GM12873 (cell line): ENCODE measurements at regions not wholly inside any gene's neighbourhood (a gene's known extent, or its start where the extent isn't known, plus 50 kb on each side); places are given as distances from the start of the nearest gene placed in this dataset.

Experiments used
- TF ChIP-seq, protein P1 (sequence below): IDR thresholded peaks from 2 replicates; pipeline ENCODE4 v1.5.1; 2012; ENCODE audit warnings: low read depth, mild to moderate bottlenecking, moderate library complexity, low read length, control low read depth; ENCODE audit not compliant: insufficient read depth; ENCODE audit errors: missing control alignments

DNA sequence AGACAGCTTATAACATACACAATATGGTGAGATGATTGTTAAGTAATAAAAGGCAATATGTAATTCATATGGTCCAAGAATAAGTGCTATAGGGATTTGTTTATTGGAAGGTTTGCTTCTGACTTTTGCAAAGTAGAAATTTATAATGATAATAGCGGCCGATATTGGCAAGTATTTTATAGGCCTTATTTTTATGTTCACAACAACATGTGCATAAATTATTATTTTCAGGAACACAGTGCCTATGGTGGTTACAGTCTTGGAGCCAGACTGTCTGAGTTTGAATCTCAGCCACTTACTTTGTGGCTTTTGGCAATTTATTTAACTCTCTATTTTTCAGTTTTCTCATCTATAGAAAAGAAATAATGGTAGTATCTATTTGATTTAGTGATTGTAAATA is 607.5 kb downstream of the USP25 start:
- TF ChIP-seq, protein P1, sequence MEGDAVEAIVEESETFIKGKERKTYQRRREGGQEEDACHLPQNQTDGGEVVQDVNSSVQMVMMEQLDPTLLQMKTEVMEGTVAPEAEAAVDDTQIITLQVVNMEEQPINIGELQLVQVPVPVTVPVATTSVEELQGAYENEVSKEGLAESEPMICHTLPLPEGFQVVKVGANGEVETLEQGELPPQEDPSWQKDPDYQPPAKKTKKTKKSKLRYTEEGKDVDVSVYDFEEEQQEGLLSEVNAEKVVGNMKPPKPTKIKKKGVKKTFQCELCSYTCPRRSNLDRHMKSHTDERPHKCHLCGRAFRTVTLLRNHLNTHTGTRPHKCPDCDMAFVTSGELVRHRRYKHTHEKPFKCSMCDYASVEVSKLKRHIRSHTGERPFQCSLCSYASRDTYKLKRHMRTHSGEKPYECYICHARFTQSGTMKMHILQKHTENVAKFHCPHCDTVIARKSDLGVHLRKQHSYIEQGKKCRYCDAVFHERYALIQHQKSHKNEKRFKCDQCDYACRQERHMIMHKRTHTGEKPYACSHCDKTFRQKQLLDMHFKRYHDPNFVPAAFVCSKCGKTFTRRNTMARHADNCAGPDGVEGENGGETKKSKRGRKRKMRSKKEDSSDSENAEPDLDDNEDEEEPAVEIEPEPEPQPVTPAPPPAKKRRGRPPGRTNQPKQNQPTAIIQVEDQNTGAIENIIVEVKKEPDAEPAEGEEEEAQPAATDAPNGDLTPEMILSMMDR: no peak

DNA sequence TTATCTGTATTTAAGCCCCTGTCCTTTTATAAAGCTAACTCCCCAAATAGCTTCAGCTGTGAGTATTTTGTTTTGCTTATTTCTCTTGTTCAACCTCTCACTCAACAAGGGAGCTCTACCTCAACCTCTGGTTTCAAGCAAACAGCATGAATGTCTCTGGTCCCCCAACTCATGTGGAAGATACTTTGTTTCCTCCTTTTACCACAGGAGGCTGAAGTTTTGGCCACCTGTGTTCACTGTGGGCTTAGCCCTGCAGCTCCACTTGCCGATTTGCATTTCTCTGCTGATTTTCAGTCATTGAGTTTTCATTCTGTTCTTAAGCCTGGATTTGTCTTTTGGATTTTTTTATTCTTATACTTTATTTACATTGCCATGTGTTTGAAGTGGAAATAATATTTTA is 613.1 kb downstream of the USP25 start:
- TF ChIP-seq, protein P1: no peak

DNA sequence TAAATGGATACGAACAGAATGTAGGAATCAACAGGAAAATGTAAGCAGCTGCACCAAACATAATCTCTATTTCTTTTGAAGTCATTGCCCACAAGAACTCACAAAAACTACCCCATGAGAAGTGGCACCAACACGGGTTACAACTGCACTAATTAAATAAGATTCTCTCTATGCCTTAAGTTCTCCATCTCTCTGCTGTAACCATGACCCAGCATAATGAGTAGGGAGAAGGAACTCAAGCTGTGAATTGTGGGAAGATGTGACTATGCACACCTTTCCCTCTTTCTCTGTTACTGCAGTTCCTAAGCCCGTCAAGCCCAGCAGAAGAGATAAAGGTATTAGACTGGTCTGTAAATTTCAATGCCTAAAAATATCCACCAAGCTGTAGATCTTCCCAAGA is 614.0 kb downstream of the USP25 start:
- TF ChIP-seq, protein P1: no peak

DNA sequence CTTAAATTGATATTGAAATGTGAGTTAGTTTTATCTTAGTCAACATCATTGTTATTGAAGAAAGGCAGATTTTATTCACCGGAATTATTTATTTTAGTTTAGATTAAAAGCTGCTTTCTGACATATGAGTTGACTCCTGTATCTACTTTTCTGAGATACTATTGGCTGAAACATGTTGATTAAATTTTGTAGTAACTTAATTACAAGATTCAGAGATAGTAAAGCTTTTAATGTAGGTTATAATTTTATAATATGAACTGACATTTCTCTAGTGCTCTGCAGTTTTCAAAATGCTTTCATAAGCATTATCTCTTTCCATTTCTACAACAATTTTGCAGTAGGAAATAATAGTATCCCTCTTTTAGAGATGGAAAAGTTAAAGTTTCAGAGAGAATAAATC is 616.0 kb downstream of the USP25 start:
- TF ChIP-seq, protein P1: no peak

DNA sequence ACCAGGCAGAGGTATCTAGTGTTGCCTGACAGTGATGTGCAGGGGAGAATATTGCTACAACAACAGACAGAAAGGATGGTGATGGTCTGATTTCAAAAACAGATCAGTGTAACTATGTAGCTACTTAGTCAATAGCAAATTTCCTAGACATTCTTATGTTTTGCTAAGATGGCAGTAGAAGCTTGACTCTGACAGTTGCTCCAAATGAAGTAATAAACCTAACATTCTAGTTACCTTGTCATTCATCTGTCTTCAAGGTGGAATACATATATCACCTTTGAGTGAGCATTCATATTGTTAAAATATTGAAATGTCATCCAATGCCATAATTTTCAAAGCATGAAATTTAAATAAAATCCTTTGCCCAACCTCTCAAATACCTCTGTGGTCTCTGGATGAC is 617.4 kb downstream of the USP25 start:
- TF ChIP-seq, protein P1: no peak

DNA sequence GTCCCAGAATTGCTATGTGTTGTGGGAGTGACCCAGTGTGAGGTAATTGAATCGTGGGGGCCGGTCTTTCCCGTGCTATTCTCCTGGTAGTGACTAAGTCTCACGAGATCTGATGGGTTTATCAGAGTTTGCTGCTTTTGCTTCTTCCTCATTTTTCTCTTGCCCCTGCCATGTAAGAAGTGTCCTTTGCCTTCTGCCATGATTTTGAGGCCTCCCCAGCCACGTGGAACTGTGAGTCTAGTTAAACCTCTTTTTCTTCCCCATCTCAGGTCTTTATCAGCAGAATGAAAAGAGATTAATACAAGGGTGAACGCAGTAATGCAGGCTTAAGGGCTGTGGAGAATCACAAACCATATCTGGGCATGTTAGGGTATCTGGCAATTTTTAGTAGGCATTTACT is 624.0 kb downstream of the USP25 start:
- TF ChIP-seq, protein P1: no peak

DNA sequence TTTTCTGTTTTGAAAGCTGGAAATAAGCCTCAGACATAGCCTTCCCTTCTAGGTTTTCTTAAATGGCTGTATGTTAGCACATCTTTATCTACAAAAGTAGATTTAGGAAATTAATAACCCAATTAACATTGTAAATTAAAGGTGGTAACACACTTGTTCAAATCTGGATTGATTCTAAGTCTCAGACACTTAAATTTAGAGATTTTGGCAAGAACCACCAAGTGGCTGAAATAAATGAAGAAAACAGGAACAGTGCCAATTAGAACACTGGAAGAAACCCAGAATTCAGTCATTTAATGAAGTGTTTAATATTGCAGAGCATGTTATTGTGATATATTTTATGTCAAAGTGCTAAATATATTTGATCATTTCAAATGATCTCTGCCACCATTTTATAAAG is 628.2 kb downstream of the USP25 start:
- TF ChIP-seq, protein P1: no peak
